Sigmoid colon (tissue), 4 donors: ENCODE measurements at regions not wholly inside any gene's neighbourhood (a gene's known extent, or its start where the extent isn't known, plus 50 kb on each side); places are given as distances from the start of the nearest gene placed in this dataset.

Experiments
- CTCF ChIP-seq, 4 experiments: fragments of 450-650 bp in 3 of 4; fragments of 200-600 bp in 1 of 4; IDR thresholded peaks; one replicate each; pipeline ENCODE4 v1.5.1; 2016 to 2019; ENCODE audit warnings: antibody characterized with exemption in 4 of 4, mild to moderate bottlenecking in 3 of 4, moderate library complexity in 2 of 4
- POLR2A ChIP-seq, 2 donors: fragments of 450-650 bp; IDR thresholded peaks; one replicate each; pipeline ENCODE4 v1.6.1; 2016; ENCODE audit warnings: antibody characterized with exemption in 2 of 2, mild to moderate bottlenecking in 2 of 2, moderate library complexity in 2 of 2
- POLR2AphosphoS5 ChIP-seq, 4 donors: sonication (generic); formaldehyde crosslinking; IDR thresholded peaks; one replicate each; pipeline ENCODE4 v1.6.1; 2017; ENCODE audit warnings: antibody characterized with exemption in 4 of 4

- TF ChIP-seq POLR2AphosphoS5 (IDR thresholded peaks at IDR 0.05) (peak in 1 of 4 donors; percentile 7), CTCF (IDR thresholded peaks at IDR 0.05) (no peak), POLR2A (IDR thresholded peaks at IDR 0.05) (no peak)
These were observed 60.8 kb downstream of the FOXD1 start for GRCh38 chr5:73387601-73388305.
